K562 (cell line): ENCODE measurements at regions not wholly inside any gene's neighbourhood (a gene's known extent, or its start where the extent isn't known, plus 50 kb on each side); places are given as distances from the start of the nearest gene placed in this dataset.

Source experiments
- ATAC-seq: fragments of 200-7000 bp; cut with Tn5 transposase; 3 replicates; pipeline ENCODE4 v1.9.1; 2020; ENCODE audit warnings: moderate library complexity
- BruUV-seq: library from RNA; stranded (reverse); fragments of 400-500 nt; replicated peaks from 2 replicates; lab custom pipeline; 2021; lab: Mats Ljungman, UMichigan
- CTCF ChIA-PET: fragments of 300-600 bp; formaldehyde crosslinking; extraction: SDS; loops from one replicate; lab custom pipeline; 2021; ENCODE audit warnings: low intra/inter-chr PET ratio; lab: Yijun Ruan, JAX
- POLR2A ChIA-PET: fragments of 300-600, 350-650 bp; sonication (Branson Sonifier 250); formaldehyde crosslinking; extraction: SDS; loops from one replicate; lab custom pipeline; 2021; ENCODE audit warnings: antibody characterized with exemption, inconsistent platforms; lab: Yijun Ruan, JAX
- DNase-seq, 4 experiments: peaks; one replicate each; pipeline versions ENCODE4 v3.0.0 to v3.0.0-alpha.2; 2011 to 2018; ENCODE audit warnings: low spot score in 3 of 4, mixed read lengths in 3 of 4; ENCODE audit errors: extremely low read depth in 1 of 4
- FAIRE-seq: peaks from 2 replicates; lab custom pipeline; 2011; peaks lifted over from hg19 to GRCh38; lab: Jason Lieb, UNC
- H2AFZ ChIP-seq: 2 replicates; pipeline ENCODE4 v1.6.0; 2011; ENCODE audit warnings: low read depth, low read length, control low read depth, inconsistent platforms
- H3K27ac ChIP-seq: fragments of 200-600 bp; 3 replicates; pipeline ENCODE4 v1.8.0; 2011; ENCODE audit warnings: low read depth, mild to moderate bottlenecking, control low read depth, inconsistent platforms, low read length, moderate library complexity, mixed read lengths; ENCODE audit errors: extremely low read depth
- H3K27me3 ChIP-seq, 2 experiments: fragments of 300-600 bp in 1 of 2; 2 replicates in 1 of 2; 3 replicates in 1 of 2; pipeline versions ENCODE4 v1.6.0 to v1.8.0; 2011; ENCODE audit warnings: inconsistent platforms in 2 of 2, low read length in 2 of 2, mild to moderate bottlenecking in 1 of 2, mixed read lengths in 1 of 2, moderate library complexity in 1 of 2; ENCODE audit not compliant: control insufficient read depth in 2 of 2, insufficient read depth in 2 of 2
- H3K36me3 ChIP-seq: fragments of 300-600 bp; 3 replicates; pipeline ENCODE4 v1.8.0; 2011; ENCODE audit warnings: mild to moderate bottlenecking, low read length, inconsistent platforms; ENCODE audit not compliant: control insufficient read depth, insufficient read depth
- H3K4me1 ChIP-seq, 2 experiments: fragments of 200-600 bp in 1 of 2; replicated peaks in 1 of 2; 2 replicates in 1 of 2; 3 replicates in 1 of 2; pipeline versions ENCODE4 v1.5.1 to v1.8.0; 2011; ENCODE audit warnings: inconsistent platforms in 2 of 2, low read length in 2 of 2, mild to moderate bottlenecking in 1 of 2, mixed read lengths in 1 of 2, moderate library complexity in 1 of 2; ENCODE audit not compliant: control insufficient read depth in 2 of 2, insufficient read depth in 2 of 2
- H3K4me2 ChIP-seq: 2 replicates; pipeline ENCODE4 v1.6.1; 2011; ENCODE audit warnings: low read length, control low read depth, inconsistent platforms, mixed read lengths; ENCODE audit not compliant: insufficient read depth
- H3K4me3 ChIP-seq: fragments of 200-600 bp; sonication (generic), shearing (Covaris generic); 2 replicates; pipeline ENCODE4 v1.5.1; 2016; ENCODE audit warnings: control low read depth, inconsistent platforms
- H3K79me2 ChIP-seq: fragments of 200-600 bp; 3 replicates; pipeline ENCODE4 v1.8.0; 2011; ENCODE audit warnings: low read length, inconsistent platforms; ENCODE audit not compliant: control insufficient read depth, insufficient read depth
- H3K9ac ChIP-seq, 2 experiments: 2 replicates each; pipeline versions ENCODE4 v1.6.0 to v1.6.1; 2011; ENCODE audit warnings: low read depth in 2 of 2, low read length in 2 of 2, control low read depth in 1 of 2, inconsistent platforms in 1 of 2, mild to moderate bottlenecking in 1 of 2, mixed read lengths in 1 of 2; ENCODE audit not compliant: insufficient read depth in 1 of 2
- H3K9me1 ChIP-seq: one replicate; pipeline ENCODE4 v1.6.0; 2011; ENCODE audit warnings: inconsistent platforms, mild to moderate bottlenecking, low read length, moderate library complexity; ENCODE audit not compliant: control insufficient read depth, insufficient read depth
- H3K9me3 ChIP-seq: replicated peaks from 2 replicates; pipeline ENCODE4 v1.5.1; 2011; ENCODE audit warnings: low read depth, low read length, inconsistent platforms; ENCODE audit not compliant: control insufficient read depth, insufficient read depth
- H4K20me1 ChIP-seq: replicated peaks from 2 replicates; pipeline ENCODE4 v1.6.1; 2011; ENCODE audit warnings: low read length, inconsistent platforms, mixed read lengths; ENCODE audit not compliant: control insufficient read depth, insufficient read depth
- CREB1 ChIP-seq, 2 experiments: sonication (generic) in 1 of 2; formaldehyde crosslinking in 1 of 2; IDR thresholded peaks; 2 replicates each; pipeline versions ENCODE4 v1.6.1 to v1.8.0; 2012 to 2022; ENCODE audit warnings: inconsistent platforms in 1 of 2, mild to moderate bottlenecking in 1 of 2, missing genetic modification reagents in 1 of 2, moderate library complexity in 1 of 2
- CTBP1 ChIP-seq: fragments of 450-650 bp; IDR thresholded peaks from 2 replicates; pipeline ENCODE4 v1.6.1; 2016; ENCODE audit warnings: borderline replicate concordance
- GATAD2B ChIP-seq: fragments of 450-650 bp; IDR thresholded peaks from 2 replicates; pipeline ENCODE4 v1.6.1; 2017; ENCODE audit warnings: mild to moderate bottlenecking, borderline replicate concordance
- GTF2B ChIP-seq: IDR thresholded peaks from 2 replicates; pipeline ENCODE4 v1.6.1; 2011; ENCODE audit not compliant: insufficient read length; ENCODE audit errors: extremely low read depth
- HDAC6 ChIP-seq: IDR thresholded peaks from 2 replicates; pipeline ENCODE4 v1.6.1; 2012; ENCODE audit warnings: low read depth, mild to moderate bottlenecking, control low read depth, inconsistent platforms, low read length, moderate library complexity
- KDM1A ChIP-seq, 2 experiments: fragments of 450-650 bp; IDR thresholded peaks; 2 replicates each; pipeline ENCODE4 v1.6.1; 2016; ENCODE audit warnings: mild to moderate bottlenecking in 2 of 2
- NFRKB ChIP-seq: fragments of 450-650 bp; IDR thresholded peaks from 2 replicates; pipeline ENCODE4 v1.6.1; 2016; ENCODE audit warnings: low read depth
- NRF1 ChIP-seq, 2 experiments: fragments of 450-650 bp; IDR thresholded peaks in 1 of 2; conservative IDR thresholded peaks in 1 of 2; 2 replicates each; pipeline ENCODE4 v1.6.1; 2014; ENCODE audit warnings: mild to moderate bottlenecking in 2 of 2
- PML ChIP-seq: IDR thresholded peaks from 2 replicates; pipeline ENCODE4 v1.6.1; 2012; ENCODE audit warnings: low read length, inconsistent platforms
- RAD21 ChIP-seq, 2 experiments: fragments of 250-450 bp in 1 of 2; fragments of 450-650 bp in 1 of 2; sonication (Bioruptor Pico) in 1 of 2; formaldehyde crosslinking in 1 of 2; IDR thresholded peaks in 1 of 2; conservative IDR thresholded peaks in 1 of 2; 2 replicates each; pipeline versions ENCODE4 v1.4.0 to v1.8.0; 2020 to 2022; ENCODE audit warnings: mild to moderate bottlenecking in 2 of 2, moderate library complexity in 1 of 2
- RFX1 ChIP-seq: fragments of 450-650 bp; IDR thresholded peaks from 2 replicates; pipeline ENCODE4 v1.6.1; 2016; ENCODE audit warnings: mild to moderate bottlenecking, moderate library complexity
- SREBF1 ChIP-seq: fragments of 150-350 bp; IDR thresholded peaks from 2 replicates; pipeline ENCODE4 v1.6.1; 2014; ENCODE audit warnings: antibody characterized with exemption, low read depth, low read length, borderline replicate concordance
- SREBF2 ChIP-seq: sonication (generic); formaldehyde crosslinking; IDR thresholded peaks from 2 replicates; pipeline ENCODE4 v1.4.0; 2020; ENCODE audit warnings: mild to moderate bottlenecking, missing genetic modification reagents
- STAG1 ChIP-seq: sonication (generic); formaldehyde crosslinking; IDR thresholded peaks from 2 replicates; pipeline ENCODE4 v1.5.0; 2020; ENCODE audit warnings: missing genetic modification reagents, borderline replicate concordance
- TAF1 ChIP-seq: IDR thresholded peaks from 2 replicates; pipeline ENCODE4 v1.6.1; 2011; ENCODE audit warnings: mild to moderate bottlenecking, low read length, moderate library complexity; ENCODE audit not compliant: insufficient read depth, control insufficient read depth, severe bottlenecking; ENCODE audit errors: extremely low read depth
- ZBTB26 ChIP-seq: fragments of 450-650 bp; formaldehyde crosslinking; IDR thresholded peaks from 2 replicates; pipeline ENCODE4 v1.4.0; 2022; ENCODE audit warnings: missing genetic modification characterization
- ZNF311 ChIP-seq: fragments of 250-450 bp; sonication (Bioruptor Pico); IDR thresholded peaks from 2 replicates; pipeline ENCODE4 v1.4.0; 2020; ENCODE audit warnings: mild to moderate bottlenecking, moderate library complexity
- ZNF639 ChIP-seq, 2 experiments: fragments of 200-800 bp in 1 of 2; sonication (Bioruptor generic) in 1 of 2; sonication (generic) in 1 of 2; formaldehyde crosslinking in 1 of 2; IDR thresholded peaks in 1 of 2; conservative IDR thresholded peaks in 1 of 2; 2 replicates each; pipeline versions ENCODE4 v1.5.0 to v1.6.1; 2016 to 2020; ENCODE audit warnings: missing compliant biosample characterization in 1 of 2, missing genetic modification characterization in 1 of 2, missing genetic modification reagents in 1 of 2
- ZNF707 ChIP-seq: fragments of 250-450 bp; sonication (Bioruptor Pico); conservative IDR thresholded peaks from 2 replicates; pipeline ENCODE4 v1.8.0; 2022; ENCODE audit warnings: inconsistent platforms, mild to moderate bottlenecking, moderate library complexity
- ZNF780A ChIP-seq: fragments of 250-450 bp; sonication (Bioruptor Pico); IDR thresholded peaks from 2 replicates; pipeline ENCODE4 v1.5.0; 2021; ENCODE audit warnings: mild to moderate bottlenecking
- WGBS: fragments of 100-300 bp; shearing (Covaris generic); methylation state at CpG from one replicate; pipeline ENCODE4 v1.1.6; 2016; ENCODE audit warnings: low coverage, mixed read lengths; ENCODE audit not compliant: insufficient coverage; ENCODE audit errors: missing lambda C conversion rate; 5-methylcytosine and 5-hydroxymethylcytosine counted together
- in situ Hi-C: fragments of 300-500 bp; cut with MboI; formaldehyde crosslinking; loops from 4 replicates; pipeline ENCODE4 v1.15.0; 2018; ENCODE audit warnings: inconsistent platforms, mixed read lengths
- intact Hi-C: fragments of 100-400 bp; cut with micrococcal nuclease; formaldehyde crosslinking; loops from 2 replicates; pipeline ENCODE4 v1.14.2; 2022

GRCh38 chr6:15713325-15713724 lies 50.5 kb upstream of the DTNBP1 start (continued):
- TF ChIP-seq ZNF707 (CRISPR knock-in tag) (no peak), CTBP1 (no peak), ZNF780A (CRISPR knock-in tag) (no peak), TAF1 (no peak), GATAD2B (no peak), SREBF1 (no peak), ZNF311 (CRISPR knock-in tag) (no peak), ZNF639 (CRISPR knock-in tag; conservative IDR thresholded peaks at IDR 0.05 in 1 of 2, IDR thresholded peaks at IDR 0.05 in 1 of 2) (no peak), HDAC6 (no peak)

GRCh38 chr6:15712797-15713196 lies 50.0 kb upstream of the DTNBP1 start:
- Histone ChIP-seq H3K4me3 (no peak overlapping the region), H3K79me2 (no peaks in the 10 kb centered on the region), H2AFZ (no peak overlapping the region), H4K20me1 (no peaks in the 10 kb centered on the region), H3K9me3 (peaks cover 3% of the 10 kb centered on the region; the same call in 1 of the 2 replicates), H3K27ac (no peak overlapping the region), H3K4me1 (no peaks in the 10 kb centered on the region), H3K4me2 (no peak overlapping the region), H3K27me3 (no peaks in the 10 kb centered on the region), H3K9ac (no peak overlapping the region), H3K9me1 (no peaks in the 10 kb centered on the region), H3K36me3 (no peaks in the 10 kb centered on the region)
- no peak for DNase-seq
- no TSS peak for BruUV-seq
- intact Hi-C loops: no loop called here
- CTCF ChIA-PET: no interaction called here
- 40% methylated on average over 1 of the region's 1 CpG for WGBS
- in situ Hi-C loops: no loop called here
- ATAC-seq: no peak
- no peak for FAIRE-seq
- POLR2A ChIA-PET: no interaction called here
- TF ChIP-seq NRF1 (conservative IDR thresholded peaks at IDR 0.05 in 1 of 2, IDR thresholded peaks at IDR 0.05 in 1 of 2) (no peak), PML (no peak), STAG1 (no peak), ZBTB26 (no peak), KDM1A (IDR thresholded peaks at IDR 0.05) (no peak), GTF2B (no peak), NFRKB (no peak), RFX1 (no peak), SREBF2 (CRISPR knock-in tag) (no peak), RAD21 (CRISPR knock-in tag; conservative IDR thresholded peaks at IDR 0.05 in 1 of 2, IDR thresholded peaks at IDR 0.05 in 1 of 2) (no peak), CREB1 (IDR thresholded peaks at IDR 0.05) (no peak), CREB1 (CRISPR knock-in tag; IDR thresholded peaks at IDR 0.05) (no peak)
